ENCODE measurements at regions not wholly inside any gene's neighbourhood (a gene's known extent, or its start where the extent isn't known, plus 50 kb on each side); places are given as distances from the start of the nearest gene placed in this dataset.

GRCh38 chr21:16476056-16476825, 746.5 kb downstream of the USP25 start:
- peak in 1 of 3 donors; percentile 33 for DNase-seq

GRCh38 chr21:16488042-16488441, 758.3 kb downstream of the USP25 start:
- no peak for DNase-seq

GRCh38 chr21:16492356-16492755, 762.6 kb downstream of the USP25 start:
- DNase-seq, result no peak

GRCh38 chr21:16492892-16493291, 763.1 kb downstream of the USP25 start:
- no peak for DNase-seq

GRCh38 chr21:16496609-16497008, 766.8 kb downstream of the USP25 start:
- DNase-seq, result peak in 1 of 3 donors; percentile 43

GRCh38 chr21:16500271-16500670, 770.5 kb downstream of the USP25 start:
- no peak for DNase-seq

- DNase-seq, result no peak
Measured at GRCh38 chr21:16502273-16502672, 772.5 kb downstream of the USP25 start.

GRCh38 chr21:16502897-16503296, 773.1 kb downstream of the USP25 start:
- DNase-seq, result no peak

- DNase-seq, result peak in 2 of 3 donors; percentile 19 to 42
Measured at GRCh38 chr21:16504281-16504680, 774.5 kb downstream of the USP25 start.

GRCh38 chr21:16504766-16505165, 775.0 kb downstream of the USP25 start:
- DNase-seq, result peak in 1 of 3 donors; percentile 48

GRCh38 chr21:16509476-16509875, 779.7 kb downstream of the USP25 start:
- peak in 2 of 3 donors; percentile 35 to 68 for DNase-seq

- no peak for DNase-seq
Measured at GRCh38 chr21:16514316-16514715, 784.5 kb downstream of the USP25 start.

- no peak for DNase-seq
Measured at GRCh38 chr21:16517383-16517782, 787.6 kb downstream of the USP25 start.

- DNase-seq, result no peak
Measured at GRCh38 chr21:16519036-16519435, 789.3 kb downstream of the USP25 start.

- DNase-seq, result no peak
Measured at GRCh38 chr21:16519644-16520043, 789.9 kb downstream of the USP25 start.

- DNase-seq, result no peak
Measured at GRCh38 chr21:16522548-16522947, 792.8 kb downstream of the USP25 start.

- no peak for DNase-seq
Measured at GRCh38 chr21:16530656-16531055, 800.9 kb downstream of the USP25 start.

- peak; percentile 31 to 67 (median 33) for DNase-seq
Measured at GRCh38 chr21:16532840-16533239, 803.1 kb downstream of the USP25 start.

GRCh38 chr21:16533692-16534407, 804.1 kb downstream of the USP25 start:
- peak in 2 of 3 donors; percentile 53 to 85 for DNase-seq

- peak; percentile 83 to 96 (median 89) for DNase-seq
Measured at GRCh38 chr21:16534408-16535101, 804.8 kb downstream of the USP25 start.

GRCh38 chr21:16535102-16535422, 805.3 kb downstream of the USP25 start:
- peak; percentile 74 to 93 (median 86) for DNase-seq

- peak in 1 of 3 donors; percentile 12 for DNase-seq
Measured at GRCh38 chr21:16535626-16536025, 805.8 kb downstream of the USP25 start.

GRCh38 chr21:16536140-16536539, 806.4 kb downstream of the USP25 start:
- DNase-seq, result peak; percentile 13 to 54 (median 15)
